WTC11 (cell line): ENCODE measurements at regions not wholly inside any gene's neighbourhood (a gene's known extent, or its start where the extent isn't known, plus 50 kb on each side); places are given as distances from the start of the nearest gene placed in this dataset.

Experiments used
- ATAC-seq: fragments of 200-7000 bp; cut with Tn5 transposase; 2 replicates; pipeline ENCODE4 v1.10.0; 2021; ENCODE audit warnings: mild to moderate bottlenecking, moderate library complexity
- CTCF ChIA-PET: fragments of 300-600 bp; sonication (Branson Sonifier 250); formaldehyde crosslinking; loops from one replicate; lab custom pipeline; 2021; ENCODE audit warnings: antibody characterized with exemption; lab: Charles Lee
- POLR2A ChIA-PET: fragments of 350-600 bp; sonication (Branson Sonifier 250); formaldehyde crosslinking; loops from one replicate; lab custom pipeline; 2021; ENCODE audit warnings: antibody characterized with exemption; lab: Charles Lee
- DNase-seq: peaks from one replicate; pipeline ENCODE4 v3.0.0; 2021; ENCODE audit warnings: low spot score
- H3K27ac Mint-ChIP-seq: 2 replicates; pipeline ENCODE4 v1.8.0; 2021; ENCODE audit warnings: mixed read lengths
- H3K27me3 Mint-ChIP-seq: 2 replicates; pipeline ENCODE4 v1.8.0; 2021; ENCODE audit warnings: low read depth, mild to moderate bottlenecking, moderate library complexity, mixed read lengths
- H3K36me3 Mint-ChIP-seq: 2 replicates; pipeline ENCODE4 v1.8.0; 2021; ENCODE audit warnings: mixed read lengths
- H3K4me1 Mint-ChIP-seq: 2 replicates; pipeline ENCODE4 v1.8.0; 2022; ENCODE audit warnings: mixed read lengths
- H3K4me3 Mint-ChIP-seq: 2 replicates; pipeline ENCODE4 v1.8.0; 2021; ENCODE audit warnings: mild to moderate bottlenecking, moderate library complexity, mixed read lengths
- H3K9me3 Mint-ChIP-seq: 2 replicates; pipeline ENCODE4 v1.8.0; 2021; ENCODE audit warnings: mixed read lengths
- CREB1 ChIP-seq: sonication (generic); formaldehyde crosslinking; IDR thresholded peaks from 2 replicates; pipeline ENCODE4 v1.8.0; 2023; ENCODE audit warnings: mild to moderate bottlenecking, missing genetic modification reagents
- NFE2L1 ChIP-seq: sonication (generic); formaldehyde crosslinking; IDR thresholded peaks from 2 replicates; pipeline ENCODE4 v1.8.1; 2023; ENCODE audit warnings: missing genetic modification reagents
- SMAD4 ChIP-seq: sonication (generic); formaldehyde crosslinking; IDR thresholded peaks from 2 replicates; pipeline ENCODE4 v1.8.0; 2022; ENCODE audit warnings: mild to moderate bottlenecking, missing genetic modification reagents
- TEAD4 ChIP-seq: sonication (generic); formaldehyde crosslinking; IDR thresholded peaks from 2 replicates; pipeline ENCODE4 v1.8.0; 2022; ENCODE audit warnings: mild to moderate bottlenecking, missing genetic modification reagents
- ZNF263 ChIP-seq: sonication (generic); formaldehyde crosslinking; IDR thresholded peaks from 2 replicates; pipeline ENCODE4 v1.8.1; 2022; ENCODE audit warnings: low read depth, mild to moderate bottlenecking, moderate library complexity, missing genetic modification reagents
- ZNF396 ChIP-seq: fragments of 250-450 bp; sonication (Bioruptor Pico); IDR thresholded peaks from 2 replicates; pipeline ENCODE4 v1.8.0; 2021; ENCODE audit warnings: mild to moderate bottlenecking, moderate library complexity, borderline replicate concordance
- ZNF671 ChIP-seq: fragments of 250-450 bp; sonication (Bioruptor Pico); IDR thresholded peaks from 2 replicates; pipeline ENCODE4 v1.8.0; 2021; ENCODE audit warnings: mild to moderate bottlenecking
- TF ChIP-seq, protein P1 (sequence below): sonication (generic); formaldehyde crosslinking; IDR thresholded peaks from 2 replicates; pipeline ENCODE4 v1.8.1; 2023; ENCODE audit warnings: mild to moderate bottlenecking, missing genetic modification reagents
- TF ChIP-seq, protein P2 (sequence below): sonication (generic); formaldehyde crosslinking; IDR thresholded peaks from 2 replicates; pipeline ENCODE4 v1.8.1; 2022; ENCODE audit warnings: mild to moderate bottlenecking, moderate library complexity, missing genetic modification reagents
- TF ChIP-seq, protein P3 (sequence below): sonication (generic); formaldehyde crosslinking; IDR thresholded peaks from 2 replicates; pipeline ENCODE4 v1.8.1; 2022; ENCODE audit warnings: low read depth, mild to moderate bottlenecking, moderate library complexity, missing genetic modification reagents, borderline replicate concordance
- TF ChIP-seq, protein P4 (sequence below): sonication (generic); formaldehyde crosslinking; IDR thresholded peaks from 2 replicates; pipeline ENCODE4 v1.8.0; 2023; ENCODE audit warnings: missing genetic modification reagents
- TF ChIP-seq, protein P5 (sequence below): sonication (generic); formaldehyde crosslinking; IDR thresholded peaks from 2 replicates; pipeline ENCODE4 v1.8.1; 2023; ENCODE audit warnings: mild to moderate bottlenecking, missing genetic modification reagents, moderate library complexity
- TF ChIP-seq, protein P6 (sequence below): sonication (generic); formaldehyde crosslinking; IDR thresholded peaks from 2 replicates; pipeline ENCODE4 v1.8.1; 2023; ENCODE audit warnings: mild to moderate bottlenecking, moderate library complexity, missing genetic modification reagents
- TF ChIP-seq, protein P7 (sequence below): fragments of 250-450 bp; sonication (Bioruptor Pico); IDR thresholded peaks from 2 replicates; pipeline ENCODE4 v1.9.0; 2021; ENCODE audit warnings: mild to moderate bottlenecking
- TF ChIP-seq, protein P8 (sequence below): fragments of 250-450 bp; sonication (Bioruptor Pico); IDR thresholded peaks from 2 replicates; pipeline ENCODE4 v1.9.0; 2021; ENCODE audit warnings: mild to moderate bottlenecking, borderline replicate concordance

DNA sequence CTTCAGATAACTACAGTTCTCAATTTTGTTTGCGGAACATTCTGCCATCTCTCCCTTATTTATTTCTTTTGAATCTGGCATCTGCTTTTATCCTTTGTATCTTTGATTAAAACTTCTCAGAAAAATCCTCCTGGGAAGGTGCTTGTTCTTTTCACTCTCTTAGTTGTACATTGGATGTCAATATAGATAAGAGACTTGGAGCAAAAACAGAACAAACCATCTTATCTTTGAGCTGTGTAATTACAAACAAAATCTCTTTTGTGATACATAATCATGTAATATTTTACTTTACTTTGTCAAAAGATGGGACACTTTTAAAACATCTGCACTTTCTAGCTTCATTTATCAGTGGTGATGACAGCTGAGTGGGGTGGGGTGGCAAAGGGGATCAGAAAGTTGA lies 307.2 kb upstream of the LYPLAL1 start:
- H3K4me1 Mint-ChIP-seq: no peaks in the 10 kb centered on the region
- H3K27me3 Mint-ChIP-seq: no peaks in the 10 kb centered on the region
- ATAC-seq (no peak), DNase-seq (no peak)
- H3K4me3 Mint-ChIP-seq: no peak overlapping the region
- CTCF ChIA-PET: no interaction called here
- POLR2A ChIA-PET: no interaction called here
- 0 out of 2 replicates have a peak, but pooled peaks cover 3% of the 10 kb centered on the region for H3K9me3 Mint-ChIP-seq
- TF ChIP-seq NFE2L1 (CRISPR knock-in tag): no peak
- TF ChIP-seq, protein P1, sequence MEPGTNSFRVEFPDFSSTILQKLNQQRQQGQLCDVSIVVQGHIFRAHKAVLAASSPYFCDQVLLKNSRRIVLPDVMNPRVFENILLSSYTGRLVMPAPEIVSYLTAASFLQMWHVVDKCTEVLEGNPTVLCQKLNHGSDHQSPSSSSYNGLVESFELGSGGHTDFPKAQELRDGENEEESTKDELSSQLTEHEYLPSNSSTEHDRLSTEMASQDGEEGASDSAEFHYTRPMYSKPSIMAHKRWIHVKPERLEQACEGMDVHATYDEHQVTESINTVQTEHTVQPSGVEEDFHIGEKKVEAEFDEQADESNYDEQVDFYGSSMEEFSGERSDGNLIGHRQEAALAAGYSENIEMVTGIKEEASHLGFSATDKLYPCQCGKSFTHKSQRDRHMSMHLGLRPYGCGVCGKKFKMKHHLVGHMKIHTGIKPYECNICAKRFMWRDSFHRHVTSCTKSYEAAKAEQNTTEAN (CRISPR knock-in tag): no peak
- no peak for TF ChIP-seq CREB1 (CRISPR knock-in tag)
- TF ChIP-seq TEAD4 (CRISPR knock-in tag): no peak
- TF ChIP-seq, protein P2, sequence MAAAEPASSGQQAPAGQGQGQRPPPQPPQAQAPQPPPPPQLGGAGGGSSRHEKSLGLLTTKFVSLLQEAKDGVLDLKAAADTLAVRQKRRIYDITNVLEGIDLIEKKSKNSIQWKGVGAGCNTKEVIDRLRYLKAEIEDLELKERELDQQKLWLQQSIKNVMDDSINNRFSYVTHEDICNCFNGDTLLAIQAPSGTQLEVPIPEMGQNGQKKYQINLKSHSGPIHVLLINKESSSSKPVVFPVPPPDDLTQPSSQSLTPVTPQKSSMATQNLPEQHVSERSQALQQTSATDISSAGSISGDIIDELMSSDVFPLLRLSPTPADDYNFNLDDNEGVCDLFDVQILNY (CRISPR knock-in tag): no peak
- TF ChIP-seq ZNF671 (CRISPR knock-in tag): no peak
- TF ChIP-seq, protein P3, sequence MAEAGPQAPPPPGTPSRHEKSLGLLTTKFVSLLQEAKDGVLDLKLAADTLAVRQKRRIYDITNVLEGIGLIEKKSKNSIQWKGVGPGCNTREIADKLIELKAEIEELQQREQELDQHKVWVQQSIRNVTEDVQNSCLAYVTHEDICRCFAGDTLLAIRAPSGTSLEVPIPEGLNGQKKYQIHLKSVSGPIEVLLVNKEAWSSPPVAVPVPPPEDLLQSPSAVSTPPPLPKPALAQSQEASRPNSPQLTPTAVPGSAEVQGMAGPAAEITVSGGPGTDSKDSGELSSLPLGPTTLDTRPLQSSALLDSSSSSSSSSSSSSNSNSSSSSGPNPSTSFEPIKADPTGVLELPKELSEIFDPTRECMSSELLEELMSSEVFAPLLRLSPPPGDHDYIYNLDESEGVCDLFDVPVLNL (CRISPR knock-in tag): no peak
- TF ChIP-seq, protein P4, sequence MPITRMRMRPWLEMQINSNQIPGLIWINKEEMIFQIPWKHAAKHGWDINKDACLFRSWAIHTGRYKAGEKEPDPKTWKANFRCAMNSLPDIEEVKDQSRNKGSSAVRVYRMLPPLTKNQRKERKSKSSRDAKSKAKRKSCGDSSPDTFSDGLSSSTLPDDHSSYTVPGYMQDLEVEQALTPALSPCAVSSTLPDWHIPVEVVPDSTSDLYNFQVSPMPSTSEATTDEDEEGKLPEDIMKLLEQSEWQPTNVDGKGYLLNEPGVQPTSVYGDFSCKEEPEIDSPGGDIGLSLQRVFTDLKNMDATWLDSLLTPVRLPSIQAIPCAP (CRISPR knock-in tag): no peak
- TF ChIP-seq, protein P5, sequence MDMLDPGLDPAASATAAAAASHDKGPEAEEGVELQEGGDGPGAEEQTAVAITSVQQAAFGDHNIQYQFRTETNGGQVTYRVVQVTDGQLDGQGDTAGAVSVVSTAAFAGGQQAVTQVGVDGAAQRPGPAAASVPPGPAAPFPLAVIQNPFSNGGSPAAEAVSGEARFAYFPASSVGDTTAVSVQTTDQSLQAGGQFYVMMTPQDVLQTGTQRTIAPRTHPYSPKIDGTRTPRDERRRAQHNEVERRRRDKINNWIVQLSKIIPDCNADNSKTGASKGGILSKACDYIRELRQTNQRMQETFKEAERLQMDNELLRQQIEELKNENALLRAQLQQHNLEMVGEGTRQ (CRISPR knock-in tag): no peak
- TF ChIP-seq, protein P6, sequence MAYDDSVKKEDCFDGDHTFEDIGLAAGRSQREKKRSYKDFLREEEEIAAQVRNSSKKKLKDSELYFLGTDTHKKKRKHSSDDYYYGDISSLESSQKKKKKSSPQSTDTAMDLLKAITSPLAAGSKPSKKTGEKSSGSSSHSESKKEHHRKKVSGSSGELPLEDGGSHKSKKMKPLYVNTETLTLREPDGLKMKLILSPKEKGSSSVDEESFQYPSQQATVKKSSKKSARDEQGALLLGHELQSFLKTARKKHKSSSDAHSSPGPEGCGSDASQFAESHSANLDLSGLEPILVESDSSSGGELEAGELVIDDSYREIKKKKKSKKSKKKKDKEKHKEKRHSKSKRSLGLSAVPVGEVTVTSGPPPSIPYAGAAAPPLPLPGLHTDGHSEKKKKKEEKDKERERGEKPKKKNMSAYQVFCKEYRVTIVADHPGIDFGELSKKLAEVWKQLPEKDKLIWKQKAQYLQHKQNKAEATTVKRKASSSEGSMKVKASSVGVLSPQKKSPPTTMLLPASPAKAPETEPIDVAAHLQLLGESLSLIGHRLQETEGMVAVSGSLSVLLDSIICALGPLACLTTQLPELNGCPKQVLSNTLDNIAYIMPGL (CRISPR knock-in tag): no peak
- no peak for TF ChIP-seq ZNF263
- TF ChIP-seq, protein P7, sequence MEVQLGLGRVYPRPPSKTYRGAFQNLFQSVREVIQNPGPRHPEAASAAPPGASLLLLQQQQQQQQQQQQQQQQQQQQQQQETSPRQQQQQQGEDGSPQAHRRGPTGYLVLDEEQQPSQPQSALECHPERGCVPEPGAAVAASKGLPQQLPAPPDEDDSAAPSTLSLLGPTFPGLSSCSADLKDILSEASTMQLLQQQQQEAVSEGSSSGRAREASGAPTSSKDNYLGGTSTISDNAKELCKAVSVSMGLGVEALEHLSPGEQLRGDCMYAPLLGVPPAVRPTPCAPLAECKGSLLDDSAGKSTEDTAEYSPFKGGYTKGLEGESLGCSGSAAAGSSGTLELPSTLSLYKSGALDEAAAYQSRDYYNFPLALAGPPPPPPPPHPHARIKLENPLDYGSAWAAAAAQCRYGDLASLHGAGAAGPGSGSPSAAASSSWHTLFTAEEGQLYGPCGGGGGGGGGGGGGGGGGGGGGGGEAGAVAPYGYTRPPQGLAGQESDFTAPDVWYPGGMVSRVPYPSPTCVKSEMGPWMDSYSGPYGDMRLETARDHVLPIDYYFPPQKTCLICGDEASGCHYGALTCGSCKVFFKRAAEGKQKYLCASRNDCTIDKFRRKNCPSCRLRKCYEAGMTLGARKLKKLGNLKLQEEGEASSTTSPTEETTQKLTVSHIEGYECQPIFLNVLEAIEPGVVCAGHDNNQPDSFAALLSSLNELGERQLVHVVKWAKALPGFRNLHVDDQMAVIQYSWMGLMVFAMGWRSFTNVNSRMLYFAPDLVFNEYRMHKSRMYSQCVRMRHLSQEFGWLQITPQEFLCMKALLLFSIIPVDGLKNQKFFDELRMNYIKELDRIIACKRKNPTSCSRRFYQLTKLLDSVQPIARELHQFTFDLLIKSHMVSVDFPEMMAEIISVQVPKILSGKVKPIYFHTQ: no peak
- no peak for TF ChIP-seq SMAD4
- TF ChIP-seq ZNF396: no peak
- TF ChIP-seq, protein P8, sequence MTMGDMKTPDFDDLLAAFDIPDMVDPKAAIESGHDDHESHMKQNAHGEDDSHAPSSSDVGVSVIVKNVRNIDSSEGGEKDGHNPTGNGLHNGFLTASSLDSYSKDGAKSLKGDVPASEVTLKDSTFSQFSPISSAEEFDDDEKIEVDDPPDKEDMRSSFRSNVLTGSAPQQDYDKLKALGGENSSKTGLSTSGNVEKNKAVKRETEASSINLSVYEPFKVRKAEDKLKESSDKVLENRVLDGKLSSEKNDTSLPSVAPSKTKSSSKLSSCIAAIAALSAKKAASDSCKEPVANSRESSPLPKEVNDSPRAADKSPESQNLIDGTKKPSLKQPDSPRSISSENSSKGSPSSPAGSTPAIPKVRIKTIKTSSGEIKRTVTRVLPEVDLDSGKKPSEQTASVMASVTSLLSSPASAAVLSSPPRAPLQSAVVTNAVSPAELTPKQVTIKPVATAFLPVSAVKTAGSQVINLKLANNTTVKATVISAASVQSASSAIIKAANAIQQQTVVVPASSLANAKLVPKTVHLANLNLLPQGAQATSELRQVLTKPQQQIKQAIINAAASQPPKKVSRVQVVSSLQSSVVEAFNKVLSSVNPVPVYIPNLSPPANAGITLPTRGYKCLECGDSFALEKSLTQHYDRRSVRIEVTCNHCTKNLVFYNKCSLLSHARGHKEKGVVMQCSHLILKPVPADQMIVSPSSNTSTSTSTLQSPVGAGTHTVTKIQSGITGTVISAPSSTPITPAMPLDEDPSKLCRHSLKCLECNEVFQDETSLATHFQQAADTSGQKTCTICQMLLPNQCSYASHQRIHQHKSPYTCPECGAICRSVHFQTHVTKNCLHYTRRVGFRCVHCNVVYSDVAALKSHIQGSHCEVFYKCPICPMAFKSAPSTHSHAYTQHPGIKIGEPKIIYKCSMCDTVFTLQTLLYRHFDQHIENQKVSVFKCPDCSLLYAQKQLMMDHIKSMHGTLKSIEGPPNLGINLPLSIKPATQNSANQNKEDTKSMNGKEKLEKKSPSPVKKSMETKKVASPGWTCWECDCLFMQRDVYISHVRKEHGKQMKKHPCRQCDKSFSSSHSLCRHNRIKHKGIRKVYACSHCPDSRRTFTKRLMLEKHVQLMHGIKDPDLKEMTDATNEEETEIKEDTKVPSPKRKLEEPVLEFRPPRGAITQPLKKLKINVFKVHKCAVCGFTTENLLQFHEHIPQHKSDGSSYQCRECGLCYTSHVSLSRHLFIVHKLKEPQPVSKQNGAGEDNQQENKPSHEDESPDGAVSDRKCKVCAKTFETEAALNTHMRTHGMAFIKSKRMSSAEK: no peak
- no peaks in the 10 kb centered on the region for H3K36me3 Mint-ChIP-seq
- H3K27ac Mint-ChIP-seq: no peak overlapping the region
